Endodermal cell (in vitro differentiated cells): ENCODE measurements at regions not wholly inside any gene's neighbourhood (a gene's known extent, or its start where the extent isn't known, plus 50 kb on each side); places are given as distances from the start of the nearest gene placed in this dataset.

Source experiments
- DNase-seq: peaks from one replicate; pipeline ENCODE4 v3.0.0-alpha.2; 2017
- H3K27ac ChIP-seq: 2 replicates; pipeline ENCODE4 v1.5.1; 2013; ENCODE audit warnings: mild to moderate bottlenecking, low read depth, low read length, moderate library complexity
- H3K27me3 ChIP-seq: 2 replicates; pipeline ENCODE4 v1.6.1; 2013; ENCODE audit warnings: mild to moderate bottlenecking, low read length, moderate library complexity; ENCODE audit not compliant: insufficient read depth, control insufficient read depth, poor library complexity, severe bottlenecking
- H3K36me3 ChIP-seq: 2 replicates; pipeline ENCODE4 v1.7.0; 2013; ENCODE audit warnings: mild to moderate bottlenecking, low read length, moderate library complexity; ENCODE audit not compliant: control insufficient read depth, insufficient read depth
- H3K4me1 ChIP-seq: one replicate; pipeline ENCODE4 v1.7.0; 2013; ENCODE audit warnings: low read length; ENCODE audit not compliant: control insufficient read depth, insufficient read depth
- H3K4me3 ChIP-seq: 2 replicates; pipeline ENCODE4 v1.5.1; 2013; ENCODE audit warnings: mild to moderate bottlenecking, low read length, moderate library complexity
- H3K9ac ChIP-seq: 2 replicates; pipeline ENCODE4 v1.6.1; 2013; ENCODE audit warnings: mild to moderate bottlenecking, low read length, moderate library complexity; ENCODE audit not compliant: poor library complexity, severe bottlenecking; ENCODE audit errors: extremely low read depth
- H3K9me3 ChIP-seq: 2 replicates; pipeline ENCODE4 v1.6.1; 2013; ENCODE audit warnings: mild to moderate bottlenecking, low read length, moderate library complexity; ENCODE audit not compliant: control insufficient read depth
- H3K27ac Mint-ChIP-seq: 2 replicates; pipeline ENCODE4 v1.8.0; 2020; ENCODE audit warnings: mixed read lengths
- H3K27me3 Mint-ChIP-seq: 2 replicates; pipeline ENCODE4 v1.8.0; 2021; ENCODE audit warnings: mild to moderate bottlenecking, mixed read lengths; ENCODE audit not compliant: insufficient read depth
- H3K36me3 Mint-ChIP-seq: 2 replicates; pipeline ENCODE4 v1.8.0; 2020; ENCODE audit warnings: low read depth, mixed read lengths
- H3K4me1 Mint-ChIP-seq: 2 replicates; pipeline ENCODE4 v1.8.0; 2020; ENCODE audit warnings: mixed read lengths
- H3K4me3 Mint-ChIP-seq: 2 replicates; pipeline ENCODE4 v1.8.0; 2020; ENCODE audit warnings: mild to moderate bottlenecking, moderate library complexity, mixed read lengths
- H3K9me3 Mint-ChIP-seq: 2 replicates; pipeline ENCODE4 v1.8.0; 2020; ENCODE audit warnings: mild to moderate bottlenecking, mixed read lengths
- CTCF ChIP-seq: fragments of 200-600 bp; sonication (generic); conservative IDR thresholded peaks from 2 replicates; pipeline ENCODE4 v1.5.0; 2021; ENCODE audit warnings: antibody characterized with exemption, mild to moderate bottlenecking
- WGBS, 2 experiments: methylation state at CpG; one replicate each; pipeline versions ENCODE4 v1.1.5 to v1.1.7; 2013; ENCODE audit warnings: missing lambda C conversion rate in 2 of 2, mixed read lengths in 1 of 2; ENCODE audit not compliant: insufficient coverage in 1 of 2, insufficient read length in 1 of 2; 5-methylcytosine and 5-hydroxymethylcytosine counted together

DNA sequence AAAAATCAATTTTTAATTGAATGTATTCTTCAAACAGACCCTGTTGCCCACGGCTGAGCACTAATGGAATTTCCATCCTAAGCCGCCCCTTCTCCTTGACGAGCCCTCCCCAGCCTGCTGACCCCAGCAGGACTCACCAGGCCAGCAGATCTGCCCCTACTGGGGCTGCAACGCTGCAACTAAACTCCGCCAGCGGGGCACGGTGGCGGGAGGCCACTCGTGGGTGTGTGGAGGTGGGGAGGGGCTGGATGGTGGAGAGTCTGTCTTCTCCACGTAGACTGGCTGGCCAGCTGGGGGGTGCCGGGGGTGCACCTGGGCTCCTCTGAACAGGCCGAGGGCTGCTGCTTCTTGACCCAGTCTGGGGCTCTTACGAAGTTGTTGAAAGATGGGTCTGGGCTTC, 67.8 kb downstream of the ENGASE start:
- Histone ChIP-seq H3K36me3 (no peaks in the 10 kb centered on the region), H3K4me3 (no peak overlapping the region), H3K9ac (no peak overlapping the region), H3K4me1 (no peaks in the 10 kb centered on the region), H3K9me3 (no peaks in the 10 kb centered on the region), H3K27me3 (no peaks in the 10 kb centered on the region), H3K27ac (no peak overlapping the region)
- Mint-ChIP-seq H3K9me3 (no peaks in the 10 kb centered on the region), H3K27ac (no peak overlapping the region), H3K36me3 (no peaks in the 10 kb centered on the region), H3K4me1 (no peaks in the 10 kb centered on the region), H3K4me3 (no peak overlapping the region), H3K27me3 (no peaks in the 10 kb centered on the region)
- no peak for TF ChIP-seq CTCF
- 89 to 94% methylated on average over 4 to 13 of the region's 13 CpGs for WGBS, 2 experiments
- no peak for DNase-seq

DNA sequence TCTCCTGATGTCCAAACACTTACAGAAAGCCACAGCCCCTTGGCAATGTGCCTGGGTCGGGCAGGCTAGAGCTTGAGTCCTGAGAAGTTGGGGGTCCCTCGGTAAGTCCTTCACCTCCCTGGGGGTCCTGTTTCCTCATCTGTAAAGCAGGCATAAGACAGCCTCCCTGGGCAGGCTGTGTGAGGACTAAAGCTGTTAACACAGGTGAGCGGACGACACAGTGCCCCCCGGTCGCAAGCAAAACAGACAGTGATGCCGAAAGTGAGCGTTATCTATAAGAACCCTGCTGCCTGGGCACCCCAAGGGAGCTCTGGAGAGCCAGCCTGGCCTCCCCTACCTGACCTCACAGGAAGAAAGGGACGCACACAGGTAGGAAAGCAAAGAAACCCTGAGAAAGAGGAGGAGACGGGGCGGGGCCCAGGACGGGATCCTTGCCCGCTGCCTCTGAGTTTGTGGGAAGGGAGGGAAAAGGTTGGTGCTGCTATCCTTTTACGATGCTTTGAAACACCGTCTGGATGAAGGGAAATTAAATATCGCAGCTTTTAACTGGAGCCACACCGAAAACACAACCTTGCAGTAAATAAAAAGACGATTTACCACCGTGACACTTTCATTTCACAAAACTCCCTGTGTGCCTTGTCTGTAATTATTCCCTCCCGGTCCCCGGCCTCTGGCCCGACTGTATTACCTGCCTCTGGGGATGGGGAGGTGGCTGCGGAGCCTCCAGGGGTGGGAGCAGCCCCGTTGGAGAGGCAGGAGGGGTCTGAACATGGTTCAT, 67.1 kb downstream of the ENGASE start:
- Histone ChIP-seq H3K4me1 (no peaks in the 10 kb centered on the region), H3K27me3 (no peaks in the 10 kb centered on the region), H3K27ac (no peak overlapping the region), H3K36me3 (no peaks in the 10 kb centered on the region), H3K9ac (no peak overlapping the region), H3K9me3 (no peaks in the 10 kb centered on the region), H3K4me3 (no peak overlapping the region)
- DNase-seq, result no peak
- 83 to 88% methylated on average over 16 to 24 of the region's 24 CpGs for WGBS, 2 experiments
- Mint-ChIP-seq H3K27me3 (no peaks in the 10 kb centered on the region), H3K36me3 (no peaks in the 10 kb centered on the region), H3K4me1 (no peaks in the 10 kb centered on the region), H3K27ac (no peak overlapping the region), H3K9me3 (no peaks in the 10 kb centered on the region), H3K4me3 (no peak overlapping the region)
- TF ChIP-seq CTCF, result no peak

GRCh38 chr17:79138826-79139225, 64.2 kb downstream of the ENGASE start:
- no peaks in the 10 kb centered on the region for H3K9me3 Mint-ChIP-seq
- no peak overlapping the region for H3K4me3 Mint-ChIP-seq
- 80 to 92% methylated on average over 1 to 12 of the region's 12 CpGs for WGBS, 2 experiments
- H3K4me3 ChIP-seq, result no peak overlapping the region
- no peaks in the 10 kb centered on the region for H3K27me3 Mint-ChIP-seq
- no peak overlapping the region for H3K9ac ChIP-seq
- H3K27me3 ChIP-seq, result no peaks in the 10 kb centered on the region
- H3K27ac ChIP-seq, result no peak overlapping the region
- H3K27ac Mint-ChIP-seq, result no peak overlapping the region
- H3K4me1 Mint-ChIP-seq, result no peaks in the 10 kb centered on the region
- H3K4me1 ChIP-seq, result no peaks in the 10 kb centered on the region
- DNase-seq, result no peak
- H3K36me3 ChIP-seq, result no peaks in the 10 kb centered on the region
- no peak for TF ChIP-seq CTCF
- H3K36me3 Mint-ChIP-seq, result no peaks in the 10 kb centered on the region
- H3K9me3 ChIP-seq, result no peaks in the 10 kb centered on the region
